Sigmoid colon (tissue), 6 donors: ENCODE measurements at regions not wholly inside any gene's neighbourhood (a gene's known extent, or its start where the extent isn't known, plus 50 kb on each side); places are given as distances from the start of the nearest gene placed in this dataset.

Experiments used
- DNase-seq: peaks from one replicate; pipeline ENCODE4 v3.0.0-alpha.2; 2019
- H3K27ac ChIP-seq, 4 donors: fragments of 200-600 bp; sonication (generic); one replicate each; pipeline ENCODE4 v1.5.1; 2016 to 2019; ENCODE audit warnings: mild to moderate bottlenecking in 1 of 4
- H3K27me3 ChIP-seq, 3 donors: fragments of 200-600 bp; sonication (generic); one replicate each; pipeline ENCODE4 v1.5.1; 2019; ENCODE audit warnings: mild to moderate bottlenecking in 1 of 3
- H3K36me3 ChIP-seq, 4 donors: fragments of 200-600 bp; sonication (generic); one replicate each; pipeline ENCODE4 v1.5.1; 2016 to 2019
- H3K4me1 ChIP-seq, 4 donors: fragments of 200-600 bp; sonication (generic); one replicate each; pipeline ENCODE4 v1.5.1; 2017 to 2019
- H3K4me3 ChIP-seq, 4 donors: fragments of 200-600 bp; sonication (generic); one replicate each; pipeline ENCODE4 v1.5.1; 2017 to 2019; ENCODE audit warnings: mild to moderate bottlenecking in 2 of 4, moderate library complexity in 1 of 4
- H3K9me3 ChIP-seq, 4 donors: fragments of 200-600 bp in 3 of 4; sonication (generic) in 3 of 4; one replicate each; pipeline versions ENCODE4 v1.5.1 to v1.6.1; 2013 to 2019
- EP300 ChIP-seq, 4 donors: sonication (generic); formaldehyde crosslinking; IDR thresholded peaks; one replicate each; pipeline ENCODE4 v1.6.1; 2017; ENCODE audit warnings: antibody characterized with exemption in 4 of 4
- POLR2A ChIP-seq, 2 donors: fragments of 450-650 bp; IDR thresholded peaks; one replicate each; pipeline ENCODE4 v1.6.1; 2016; ENCODE audit warnings: antibody characterized with exemption in 2 of 2, mild to moderate bottlenecking in 2 of 2, moderate library complexity in 2 of 2
- POLR2AphosphoS5 ChIP-seq, 4 donors: sonication (generic); formaldehyde crosslinking; IDR thresholded peaks; one replicate each; pipeline ENCODE4 v1.6.1; 2017; ENCODE audit warnings: antibody characterized with exemption in 4 of 4
- WGBS, 2 donors: extraction: QIAGEN DNeasy Blood & Tissue Kit; methylation state at CpG; one replicate each; pipeline ENCODE4 v1.1.7; 2013; 5-methylcytosine and 5-hydroxymethylcytosine counted together
- intact Hi-C: fragments of 100-400 bp; cut with DNase I; formaldehyde crosslinking; loops from one replicate; pipeline ENCODE4 v1.15.1; 2023
- TF ChIP-seq, protein P1 (sequence below), 4 experiments: fragments of 450-650 bp in 3 of 4; fragments of 200-600 bp in 1 of 4; IDR thresholded peaks; one replicate each; pipeline ENCODE4 v1.5.1; 2016 to 2019; ENCODE audit warnings: antibody characterized with exemption in 4 of 4, mild to moderate bottlenecking in 3 of 4, moderate library complexity in 2 of 4
- donor health status: healthy with polysubstance abuse.
- donor health status: healthy.

DNA sequence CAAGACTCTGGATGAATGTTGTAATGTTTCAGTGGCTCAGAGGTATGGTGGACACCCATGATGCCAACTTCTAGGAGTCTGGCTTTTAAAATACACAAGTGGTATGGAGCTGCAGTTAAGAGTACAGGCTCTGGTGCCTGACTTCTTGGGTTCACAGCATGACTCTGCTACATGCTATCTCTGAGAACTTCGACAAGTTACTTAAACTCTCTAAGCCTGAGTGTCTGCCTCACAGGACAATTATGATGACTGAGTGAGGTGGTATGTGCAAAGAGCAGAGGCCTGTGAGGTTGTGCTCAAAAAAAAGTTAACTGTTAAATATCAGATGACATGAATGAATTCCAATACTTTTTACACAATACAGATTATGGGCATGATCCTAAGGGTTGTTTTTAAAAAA lies 90.9 kb upstream of the SRD5A3 start:
- no peaks in the 10 kb centered on the region for H3K9me3 ChIP-seq
- 76 to 78% methylated on average over 1 of the region's 1 CpG for WGBS, 2 donors
- no peak for DNase-seq
- no peaks in the 10 kb centered on the region for H3K36me3 ChIP-seq
- no peaks in the 10 kb centered on the region for H3K27me3 ChIP-seq
- H3K4me1 ChIP-seq, result no peaks in the 10 kb centered on the region
- H3K4me3 ChIP-seq, result no peak overlapping the region
- no peak for TF ChIP-seq POLR2A (IDR thresholded peaks at IDR 0.05)
- TF ChIP-seq POLR2AphosphoS5 (IDR thresholded peaks at IDR 0.05), result no peak
- TF ChIP-seq EP300 (IDR thresholded peaks at IDR 0.05), result no peak
- TF ChIP-seq, protein P1, sequence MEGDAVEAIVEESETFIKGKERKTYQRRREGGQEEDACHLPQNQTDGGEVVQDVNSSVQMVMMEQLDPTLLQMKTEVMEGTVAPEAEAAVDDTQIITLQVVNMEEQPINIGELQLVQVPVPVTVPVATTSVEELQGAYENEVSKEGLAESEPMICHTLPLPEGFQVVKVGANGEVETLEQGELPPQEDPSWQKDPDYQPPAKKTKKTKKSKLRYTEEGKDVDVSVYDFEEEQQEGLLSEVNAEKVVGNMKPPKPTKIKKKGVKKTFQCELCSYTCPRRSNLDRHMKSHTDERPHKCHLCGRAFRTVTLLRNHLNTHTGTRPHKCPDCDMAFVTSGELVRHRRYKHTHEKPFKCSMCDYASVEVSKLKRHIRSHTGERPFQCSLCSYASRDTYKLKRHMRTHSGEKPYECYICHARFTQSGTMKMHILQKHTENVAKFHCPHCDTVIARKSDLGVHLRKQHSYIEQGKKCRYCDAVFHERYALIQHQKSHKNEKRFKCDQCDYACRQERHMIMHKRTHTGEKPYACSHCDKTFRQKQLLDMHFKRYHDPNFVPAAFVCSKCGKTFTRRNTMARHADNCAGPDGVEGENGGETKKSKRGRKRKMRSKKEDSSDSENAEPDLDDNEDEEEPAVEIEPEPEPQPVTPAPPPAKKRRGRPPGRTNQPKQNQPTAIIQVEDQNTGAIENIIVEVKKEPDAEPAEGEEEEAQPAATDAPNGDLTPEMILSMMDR (IDR thresholded peaks at IDR 0.05), result no peak
- intact Hi-C loops, result no loop called here
- no peak overlapping the region for H3K27ac ChIP-seq

DNA sequence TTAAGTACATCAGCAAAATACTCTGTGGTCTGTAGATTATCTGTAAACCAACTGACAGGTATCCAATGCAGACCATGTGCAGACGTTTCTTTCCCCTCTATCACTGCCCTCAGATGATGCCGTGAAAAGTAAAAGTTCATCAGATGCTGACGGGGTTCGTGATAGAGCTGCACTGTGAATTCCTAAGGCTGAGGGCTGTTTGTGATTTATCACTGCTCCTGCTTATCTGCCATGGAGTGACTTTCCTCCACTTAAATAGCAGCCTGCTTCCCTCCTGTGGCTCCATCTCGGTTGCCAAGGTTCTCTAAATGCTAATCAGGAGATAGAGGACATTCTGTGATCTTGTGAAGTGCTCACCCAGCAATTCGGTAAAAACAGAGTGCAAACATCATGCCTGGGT lies 89.3 kb upstream of the SRD5A3 start:
- no peak overlapping the region for H3K4me3 ChIP-seq
- H3K27ac ChIP-seq, result no peak overlapping the region
- H3K9me3 ChIP-seq, result no peaks in the 10 kb centered on the region
- intact Hi-C loops, result no loop called here
- 20 to 30% methylated on average over 6 of the region's 6 CpGs for WGBS, 2 donors
- H3K27me3 ChIP-seq, result no peaks in the 10 kb centered on the region
- DNase-seq, result no peak
- H3K36me3 ChIP-seq, result no peaks in the 10 kb centered on the region
- TF ChIP-seq POLR2AphosphoS5 (IDR thresholded peaks at IDR 0.05) (no peak), POLR2A (IDR thresholded peaks at IDR 0.05) (no peak), EP300 (IDR thresholded peaks at IDR 0.05) (no peak)
- TF ChIP-seq, protein P1 (IDR thresholded peaks at IDR 0.05), result no peak
- H3K4me1 ChIP-seq, result no peaks in the 10 kb centered on the region

DNA sequence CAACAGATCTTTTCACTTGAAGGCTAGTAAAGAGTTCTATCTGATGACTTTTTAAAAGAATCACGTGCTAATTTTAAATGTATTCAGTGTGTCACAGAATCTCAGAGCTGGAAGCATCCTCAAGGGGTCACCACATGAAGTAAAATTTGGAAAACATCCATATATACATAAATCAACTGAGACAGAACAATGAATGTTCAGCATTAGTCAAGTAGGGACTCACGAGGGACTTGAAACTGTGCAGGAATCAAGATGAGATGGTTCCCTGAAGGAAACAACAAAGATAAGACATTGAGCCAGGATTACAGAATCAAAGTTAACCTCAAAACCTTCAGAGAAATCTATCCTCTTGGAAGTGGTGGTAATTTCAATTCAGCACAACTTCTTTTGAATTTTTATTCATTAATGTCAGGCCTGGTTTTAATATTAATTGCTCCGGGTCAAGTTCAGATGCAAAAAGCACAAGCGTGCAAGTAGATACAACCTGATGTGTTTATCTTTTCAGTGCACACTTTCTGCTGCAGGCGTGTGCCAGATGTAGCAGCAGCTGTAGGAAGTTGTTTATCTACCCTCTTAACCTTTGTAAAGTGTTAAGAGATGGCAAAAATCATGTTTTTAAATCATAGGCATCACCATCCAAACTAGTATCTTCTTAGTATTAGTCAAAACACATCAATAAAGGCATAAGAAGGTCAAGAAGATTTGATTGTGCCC lies 87.7 kb upstream of the SRD5A3 start:
- intact Hi-C loops, result no loop called here
- no peak overlapping the region for H3K27ac ChIP-seq
- TF ChIP-seq POLR2AphosphoS5 (IDR thresholded peaks at IDR 0.05) (no peak), EP300 (IDR thresholded peaks at IDR 0.05) (no peak)
- H3K9me3 ChIP-seq, result no peaks in the 10 kb centered on the region
- H3K4me1 ChIP-seq, result no peaks in the 10 kb centered on the region
- no peaks in the 10 kb centered on the region for H3K27me3 ChIP-seq
- no peak for DNase-seq
- H3K4me3 ChIP-seq, result no peak overlapping the region
- WGBS, 2 donors, result 57 to 61% methylated on average over 5 of the region's 5 CpGs
- no peaks in the 10 kb centered on the region for H3K36me3 ChIP-seq

DNA sequence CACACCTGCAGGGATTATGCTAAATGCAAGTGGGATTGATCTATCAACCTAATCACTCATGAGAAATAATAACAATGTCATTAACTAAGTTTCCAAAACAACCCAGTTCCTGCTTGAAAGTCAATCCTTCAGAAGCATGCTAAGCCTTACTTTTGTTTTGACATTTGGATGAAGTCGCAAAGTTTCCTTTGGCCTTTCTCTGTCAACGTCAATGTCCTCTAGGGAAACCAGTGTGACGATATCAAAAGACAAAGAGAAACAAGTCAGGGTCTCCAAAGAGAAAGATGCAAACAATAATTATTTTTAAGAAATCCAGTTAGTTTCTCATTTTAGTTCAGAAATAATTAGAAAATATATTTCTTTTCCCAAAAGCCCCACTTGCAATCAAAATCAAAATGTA lies 86.7 kb upstream of the SRD5A3 start:
- 74% methylated on average over 3 of the region's 3 CpGs for WGBS, 2 donors
- TF ChIP-seq POLR2AphosphoS5 (IDR thresholded peaks at IDR 0.05), result no peak
- no peak for TF ChIP-seq POLR2A (IDR thresholded peaks at IDR 0.05)
- no peak for TF ChIP-seq EP300 (IDR thresholded peaks at IDR 0.05)
- TF ChIP-seq, protein P1 (IDR thresholded peaks at IDR 0.05), result no peak
- no peaks in the 10 kb centered on the region for H3K36me3 ChIP-seq
- no peak overlapping the region for H3K27ac ChIP-seq
- H3K4me3 ChIP-seq, result no peak overlapping the region
- no peak for DNase-seq
- intact Hi-C loops, result no loop called here
- no peaks in the 10 kb centered on the region for H3K27me3 ChIP-seq
- H3K9me3 ChIP-seq, result no peaks in the 10 kb centered on the region
- H3K4me1 ChIP-seq, result no peaks in the 10 kb centered on the region

DNA sequence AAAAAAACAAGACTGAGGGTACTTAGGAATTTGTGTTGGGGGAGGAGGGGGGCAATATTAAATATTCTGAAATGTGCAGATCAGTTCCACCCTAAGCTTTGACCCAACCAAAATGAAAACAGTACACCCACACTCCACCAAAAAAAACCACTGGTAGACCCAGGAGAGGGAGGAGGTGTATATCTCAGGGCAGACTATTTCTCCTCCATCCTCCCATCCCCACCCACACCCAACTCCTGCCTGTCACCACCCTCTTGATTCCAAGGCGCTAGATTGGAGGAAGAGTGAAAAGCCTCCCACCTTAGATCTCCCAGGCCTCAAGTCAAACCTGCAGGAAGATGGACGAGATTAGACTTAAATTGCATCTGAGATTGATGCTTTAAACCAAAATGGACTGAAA lies 76.6 kb upstream of the SRD5A3 start:
- Histone ChIP-seq H3K4me1 (no peaks in the 10 kb centered on the region), H3K9me3 (no peaks in the 10 kb centered on the region), H3K36me3 (no peaks in the 10 kb centered on the region), H3K27me3 (no peaks in the 10 kb centered on the region), H3K27ac (no peak overlapping the region), H3K4me3 (no peak overlapping the region)
- TF ChIP-seq, protein P1 (IDR thresholded peaks at IDR 0.05), result no peak
- TF ChIP-seq POLR2AphosphoS5 (IDR thresholded peaks at IDR 0.05) (no peak), EP300 (IDR thresholded peaks at IDR 0.05) (no peak), POLR2A (IDR thresholded peaks at IDR 0.05) (no peak)
- 77 to 81% methylated on average over 2 of the region's 2 CpGs for WGBS, 2 donors
- no peak for DNase-seq
- intact Hi-C loops, result no loop called here
